Stomach smooth muscle (tissue), 2 donors: ENCODE measurements at regions not wholly inside any gene's neighbourhood (a gene's known extent, or its start where the extent isn't known, plus 50 kb on each side); places are given as distances from the start of the nearest gene placed in this dataset.

Experiments
- H3K27ac ChIP-seq: one replicate; pipeline ENCODE4 v1.7.0; 2013; ENCODE audit warnings: mild to moderate bottlenecking, low read length, inconsistent platforms
- H3K27me3 ChIP-seq, 2 donors: one replicate each; pipeline ENCODE4 v1.7.0; 2013; ENCODE audit warnings: low read length in 2 of 2; ENCODE audit not compliant: insufficient read depth in 2 of 2, control insufficient read depth in 1 of 2
- H3K36me3 ChIP-seq, 2 donors: one replicate each; pipeline ENCODE4 v1.7.0; 2013; ENCODE audit warnings: low read length in 2 of 2; ENCODE audit not compliant: control insufficient read depth in 2 of 2, insufficient read depth in 2 of 2
- H3K4me1 ChIP-seq: one replicate; pipeline ENCODE4 v1.7.0; 2013; ENCODE audit warnings: low read length; ENCODE audit not compliant: control insufficient read depth, insufficient read depth
- H3K4me3 ChIP-seq, 2 donors: one replicate each; pipeline ENCODE4 v1.7.0; 2013; ENCODE audit warnings: low read length in 2 of 2
- H3K9ac ChIP-seq, 2 donors: one replicate each; pipeline ENCODE4 v1.7.0; 2013; ENCODE audit warnings: low read length in 2 of 2, mild to moderate bottlenecking in 1 of 2
- H3K9me3 ChIP-seq, 2 donors: one replicate each; pipeline ENCODE4 v1.7.0; 2013; ENCODE audit warnings: low read length in 2 of 2; ENCODE audit not compliant: control insufficient read depth in 2 of 2
- donor health status: healthy.
- donor health status: Pancreatic carcinoma.

DNA sequence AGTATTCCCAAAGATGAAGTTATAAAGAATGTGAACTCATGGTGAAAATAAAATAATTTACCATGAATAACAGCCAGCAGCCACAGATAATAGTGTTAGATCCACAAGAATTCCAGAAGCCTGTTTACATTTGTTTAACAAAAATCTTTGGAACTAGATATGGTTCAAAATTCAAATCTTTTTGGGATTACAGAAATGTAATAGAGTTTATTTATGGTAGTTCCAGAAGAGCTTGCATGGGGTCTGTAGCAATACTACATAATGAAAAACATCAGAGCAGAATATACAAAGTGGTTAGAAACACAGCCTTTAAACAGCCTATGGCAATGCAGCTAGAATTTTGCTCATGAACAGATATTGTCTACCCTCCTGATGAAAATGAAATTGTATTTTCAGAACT, 179.1 kb downstream of the RDH14 start:
- Histone ChIP-seq H3K4me3 (no peak overlapping the region), H3K27me3 (no peaks in the 10 kb centered on the region), H3K27ac (no peak overlapping the region), H3K4me1 (no peaks in the 10 kb centered on the region), H3K9me3 (no peaks in the 10 kb centered on the region), H3K9ac (no peak overlapping the region), H3K36me3 (no peaks in the 10 kb centered on the region)

DNA sequence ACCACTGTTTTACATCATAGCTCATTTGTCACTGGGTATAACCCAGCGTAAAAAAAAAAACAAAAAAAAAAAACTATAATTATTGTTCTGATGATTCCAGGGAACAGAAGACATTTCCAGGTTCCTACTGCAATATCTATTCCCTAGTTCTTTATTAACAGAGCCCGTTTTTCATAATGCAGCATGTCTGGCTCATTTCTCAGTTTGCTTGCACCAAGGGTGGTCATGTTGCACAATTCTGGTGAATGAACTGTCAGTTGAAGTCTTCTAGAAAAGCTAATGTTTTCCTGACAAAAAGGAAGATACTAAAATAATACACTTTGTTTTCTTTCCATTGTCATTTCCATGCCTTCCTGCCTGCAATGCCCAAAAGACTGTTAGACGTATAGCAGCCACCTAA, 180.1 kb downstream of the RDH14 start:
- no peaks in the 10 kb centered on the region for H3K36me3 ChIP-seq
- H3K4me3 ChIP-seq = no peak overlapping the region
- H3K27me3 ChIP-seq = no peaks in the 10 kb centered on the region
- H3K27ac ChIP-seq = no peak overlapping the region
- H3K9me3 ChIP-seq = no peaks in the 10 kb centered on the region
- no peak overlapping the region for H3K9ac ChIP-seq
- no peaks in the 10 kb centered on the region for H3K4me1 ChIP-seq

DNA sequence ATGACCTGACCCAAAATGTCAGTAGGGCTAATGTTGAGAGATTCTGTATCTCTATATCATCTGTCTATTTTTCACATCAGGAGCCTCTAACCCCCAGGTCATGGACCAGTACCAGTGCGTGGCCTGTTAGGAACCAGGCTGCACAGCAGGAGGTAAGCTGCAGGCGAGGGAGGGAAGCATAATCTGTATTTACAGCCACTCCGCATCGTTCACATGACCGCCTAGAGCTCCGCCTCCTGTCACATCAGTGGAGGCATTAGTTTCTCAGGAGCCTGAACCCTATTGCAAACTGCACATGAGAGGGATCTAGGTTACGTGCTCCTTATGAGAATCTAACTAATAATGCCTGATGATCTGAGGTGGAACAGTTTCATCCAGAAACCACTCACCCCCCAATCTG, 180.6 kb downstream of the RDH14 start:
- Histone ChIP-seq H3K9ac (no peak overlapping the region), H3K27me3 (no peaks in the 10 kb centered on the region), H3K4me1 (no peaks in the 10 kb centered on the region), H3K36me3 (no peaks in the 10 kb centered on the region), H3K9me3 (no peaks in the 10 kb centered on the region), H3K27ac (no peak overlapping the region), H3K4me3 (no peak overlapping the region)

DNA sequence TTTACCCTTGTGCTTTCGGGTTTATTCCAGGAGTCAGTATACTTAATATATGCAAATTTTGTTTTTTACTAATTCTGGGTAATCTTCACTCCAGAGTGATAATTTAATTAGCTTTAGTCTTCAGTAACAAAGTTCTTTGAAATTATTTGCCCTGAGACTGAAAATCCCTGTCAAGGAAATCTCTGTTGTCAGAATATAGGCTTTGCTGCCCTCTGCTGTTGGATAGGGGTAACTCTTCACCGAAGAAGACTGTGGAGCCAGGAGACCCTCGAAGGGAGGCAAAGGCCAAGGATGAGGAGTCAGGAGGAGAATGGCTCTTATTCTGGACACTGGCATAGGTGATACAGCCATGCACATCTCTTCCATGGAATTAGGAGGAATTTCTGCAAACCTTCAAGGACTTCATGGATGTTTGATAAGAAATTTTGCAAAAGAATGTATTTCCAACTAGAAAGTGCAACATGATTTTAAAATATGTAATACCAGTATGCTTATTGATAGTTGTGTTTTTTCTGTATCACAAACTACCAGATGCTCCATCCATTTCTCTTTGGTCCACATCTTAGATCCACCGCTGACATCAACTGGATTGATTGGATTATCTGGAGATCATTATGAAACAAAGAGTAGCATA, 182.3 kb downstream of the RDH14 start:
- Histone ChIP-seq H3K27me3 (no peaks in the 10 kb centered on the region), H3K4me1 (no peaks in the 10 kb centered on the region), H3K36me3 (no peaks in the 10 kb centered on the region), H3K9ac (no peak overlapping the region), H3K27ac (no peak overlapping the region), H3K4me3 (no peak overlapping the region), H3K9me3 (no peaks in the 10 kb centered on the region)

DNA sequence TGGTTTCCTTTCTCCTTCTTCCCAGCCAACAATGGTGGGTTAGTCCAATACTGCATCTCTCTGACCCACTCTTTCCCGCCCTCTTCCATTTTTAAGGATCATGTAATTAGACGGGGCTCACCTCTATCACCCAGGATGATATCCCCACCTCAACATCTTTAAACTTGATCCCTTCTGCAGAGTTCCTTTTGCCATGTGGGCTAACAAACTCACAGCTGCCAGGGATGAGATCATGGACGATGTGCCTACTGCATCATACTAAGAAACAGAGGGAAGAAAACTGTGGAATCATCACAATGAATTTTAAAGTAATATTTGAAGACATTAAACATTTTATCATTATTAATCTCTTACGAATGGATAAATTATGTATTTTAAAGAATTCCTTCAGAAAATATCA, 183.5 kb downstream of the RDH14 start:
- Histone ChIP-seq H3K9me3 (no peaks in the 10 kb centered on the region), H3K27ac (no peak overlapping the region), H3K4me3 (no peak overlapping the region)

DNA sequence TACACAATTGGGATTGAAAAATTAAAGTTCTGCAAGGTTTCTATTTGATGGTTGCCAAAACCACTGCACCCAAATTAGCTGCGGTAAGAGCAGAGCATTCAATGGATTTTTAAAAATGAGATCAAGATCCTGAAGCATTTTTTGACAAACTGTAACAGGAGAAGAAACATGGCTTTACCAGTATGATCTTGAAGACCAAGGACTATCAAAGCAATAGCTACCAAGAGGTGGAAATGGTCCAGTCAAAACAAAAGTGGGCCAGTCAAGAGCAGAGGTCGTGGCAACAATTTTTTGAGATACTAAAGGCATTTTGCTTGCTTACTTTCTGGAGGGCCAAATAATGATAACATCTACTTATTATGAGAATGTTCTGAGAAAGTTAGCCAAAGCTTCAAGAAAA, 186.8 kb downstream of the RDH14 start:
- H3K27me3 ChIP-seq = no peaks in the 10 kb centered on the region
- H3K4me3 ChIP-seq = no peak overlapping the region
- no peaks in the 10 kb centered on the region for H3K4me1 ChIP-seq
- H3K36me3 ChIP-seq = no peaks in the 10 kb centered on the region
- H3K9me3 ChIP-seq = no peaks in the 10 kb centered on the region
- H3K27ac ChIP-seq = no peak overlapping the region
- H3K9ac ChIP-seq = no peak overlapping the region

More for the DNA sequence above, 183.5 kb downstream of the RDH14 start:
- Histone ChIP-seq H3K27me3 (no peaks in the 10 kb centered on the region), H3K9ac (no peak overlapping the region), H3K4me1 (no peaks in the 10 kb centered on the region), H3K36me3 (no peaks in the 10 kb centered on the region)

DNA sequence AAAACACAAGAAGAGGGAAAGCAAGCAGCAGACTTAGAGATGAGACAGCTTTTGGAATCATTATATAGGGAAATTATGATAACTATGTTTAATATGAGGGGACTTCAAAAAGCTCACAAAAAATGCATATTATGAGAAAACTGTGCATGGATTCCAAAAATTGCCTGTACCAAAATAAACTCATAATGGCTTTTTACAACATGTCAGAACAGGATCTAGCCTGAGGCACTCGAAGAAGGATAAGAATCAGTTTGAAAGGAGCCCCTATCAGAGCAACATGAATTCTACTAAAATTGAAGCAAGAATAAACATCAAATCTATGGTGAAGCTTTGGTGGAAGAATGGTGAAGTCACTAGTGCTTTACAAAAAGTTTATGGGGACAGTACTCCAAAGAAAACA, 187.4 kb downstream of the RDH14 start:
- H3K36me3 ChIP-seq = no peaks in the 10 kb centered on the region
- H3K27me3 ChIP-seq = no peaks in the 10 kb centered on the region
- no peaks in the 10 kb centered on the region for H3K4me1 ChIP-seq
- H3K4me3 ChIP-seq = no peak overlapping the region
- H3K9me3 ChIP-seq = no peaks in the 10 kb centered on the region
- no peak overlapping the region for H3K27ac ChIP-seq
- H3K9ac ChIP-seq = no peak overlapping the region

DNA sequence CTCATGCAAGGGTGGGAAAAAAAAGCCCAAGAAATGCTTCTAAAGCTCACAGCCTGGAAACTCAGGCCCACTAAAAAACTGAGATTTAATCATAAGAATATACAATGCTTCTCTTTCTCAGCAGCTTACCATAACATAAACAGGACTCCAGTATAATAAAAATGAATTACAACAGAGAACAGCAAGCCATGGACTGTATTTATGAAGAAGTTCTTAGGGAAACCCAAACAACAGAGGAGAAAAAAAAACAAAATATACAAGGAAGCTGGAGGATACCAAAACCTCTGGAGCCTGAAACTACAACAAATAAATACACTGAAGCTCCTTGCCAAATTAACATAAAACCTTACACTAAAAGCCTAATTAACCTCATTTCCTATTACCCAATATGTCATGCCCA, 187.8 kb downstream of the RDH14 start:
- Histone ChIP-seq H3K4me1 (no peaks in the 10 kb centered on the region), H3K9ac (no peak overlapping the region), H3K36me3 (no peaks in the 10 kb centered on the region), H3K9me3 (no peaks in the 10 kb centered on the region), H3K4me3 (no peak overlapping the region), H3K27ac (no peak overlapping the region), H3K27me3 (no peaks in the 10 kb centered on the region)

DNA sequence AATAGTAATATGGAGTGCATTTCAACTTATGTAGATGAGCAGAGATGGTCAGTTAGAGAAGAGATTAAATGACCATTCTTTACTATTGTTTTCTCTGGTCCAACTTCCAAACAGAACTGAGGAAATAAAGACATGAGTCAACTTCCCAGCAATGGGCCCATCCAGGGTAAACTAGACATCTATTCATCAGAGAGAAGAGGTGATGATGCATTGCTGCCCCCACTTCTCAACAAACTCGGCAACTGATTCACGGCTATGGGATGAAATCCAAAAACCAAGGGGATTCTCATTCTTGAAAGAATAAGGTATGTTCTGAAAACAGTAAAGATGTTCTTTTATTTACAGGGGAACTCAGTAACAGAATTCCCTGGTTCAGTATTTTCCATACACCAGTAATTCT, 190.7 kb downstream of the RDH14 start:
- H3K4me3 ChIP-seq = no peak overlapping the region
- H3K9me3 ChIP-seq = no peaks in the 10 kb centered on the region
- no peaks in the 10 kb centered on the region for H3K36me3 ChIP-seq
- H3K27ac ChIP-seq = no peak overlapping the region
- no peak overlapping the region for H3K9ac ChIP-seq
- H3K27me3 ChIP-seq = no peaks in the 10 kb centered on the region
- H3K4me1 ChIP-seq = no peaks in the 10 kb centered on the region

DNA sequence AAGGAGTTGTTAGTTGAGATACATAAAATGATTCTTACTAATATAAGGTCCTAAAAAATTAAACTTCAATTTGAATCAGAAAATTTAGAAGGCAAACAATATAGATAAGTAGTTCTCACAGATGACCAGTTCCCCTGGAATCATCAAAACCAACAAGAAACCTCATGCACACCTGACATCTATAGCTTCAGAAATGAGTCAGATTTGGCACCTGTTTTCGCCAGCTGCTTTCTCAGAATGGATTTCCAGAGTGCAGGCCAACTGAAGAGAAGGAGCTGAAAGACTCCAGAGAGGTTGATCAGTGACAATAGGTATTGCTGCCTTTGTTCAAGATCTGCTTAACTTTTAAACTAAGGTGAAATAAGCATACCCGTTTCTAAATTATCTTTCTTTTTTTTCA, 192.4 kb downstream of the RDH14 start:
- Histone ChIP-seq H3K4me3 (no peak overlapping the region), H3K4me1 (no peaks in the 10 kb centered on the region), H3K27me3 (no peaks in the 10 kb centered on the region), H3K27ac (no peak overlapping the region), H3K9me3 (no peaks in the 10 kb centered on the region), H3K9ac (no peak overlapping the region), H3K36me3 (no peaks in the 10 kb centered on the region)

DNA sequence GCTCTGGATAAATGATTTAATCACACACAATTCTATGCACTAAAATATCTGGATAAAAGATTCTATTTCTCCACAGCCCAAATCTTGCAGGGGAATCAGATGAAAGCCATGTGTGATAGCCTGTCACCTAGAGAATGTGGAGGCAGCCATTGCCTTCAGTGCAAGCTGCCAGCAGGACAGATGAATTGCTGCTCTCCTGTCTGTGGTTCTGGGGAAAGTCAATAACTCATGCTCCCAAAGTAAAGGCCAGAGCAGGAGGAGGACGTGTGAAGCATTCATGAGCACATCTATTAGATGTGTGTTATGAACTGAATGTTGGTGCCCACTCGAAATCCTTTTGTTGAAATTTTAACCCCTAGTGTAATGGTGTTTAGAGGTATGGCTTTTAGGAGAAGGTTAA, 195.1 kb downstream of the RDH14 start:
- Histone ChIP-seq H3K9ac (no peak overlapping the region), H3K36me3 (no peaks in the 10 kb centered on the region)

More for the DNA sequence above, 195.1 kb downstream of the RDH14 start:
- Histone ChIP-seq H3K9me3 (no peaks in the 10 kb centered on the region), H3K27me3 (no peaks in the 10 kb centered on the region), H3K4me3 (no peak overlapping the region), H3K4me1 (no peaks in the 10 kb centered on the region), H3K27ac (no peak overlapping the region)
